IMR-90 (cell line): ENCODE measurements at regions not wholly inside any gene's neighbourhood (a gene's known extent, or its start where the extent isn't known, plus 50 kb on each side); places are given as distances from the start of the nearest gene placed in this dataset.

Experiments
- ATAC-seq: fragments of 200-7000 bp; cut with Tn5 transposase; 2 replicates; pipeline ENCODE4 v1.9.1; 2020; ENCODE audit warnings: low read depth, mild to moderate bottlenecking, moderate library complexity
- BruUV-seq: library from RNA; stranded (reverse); fragments of 400-500 nt; replicated peaks from 2 replicates; lab custom pipeline; 2021; lab: Mats Ljungman, UMichigan
- CTCF ChIA-PET: fragments of 300-600 bp; formaldehyde crosslinking; extraction: SDS; loops from one replicate; lab custom pipeline; 2021; ENCODE audit warnings: antibody characterized with exemption; lab: Yijun Ruan, JAX
- POLR2A ChIA-PET: fragments of 300-600 bp; sonication (Branson Sonifier 250); formaldehyde crosslinking; loops from one replicate; lab custom pipeline; 2022; ENCODE audit warnings: antibody characterized with exemption; ENCODE audit not compliant: unreplicated experiment; lab: Charles Lee
- DNase-seq: peaks from one replicate; pipeline ENCODE4 v3.0.0; 2013
- H2AFZ ChIP-seq: replicated peaks from 2 replicates; pipeline ENCODE3; 2013; ENCODE audit warnings: low read length, mild to moderate bottlenecking; ENCODE audit not compliant: poor library complexity
- H2AK5ac ChIP-seq: 2 replicates; pipeline ENCODE4 v1.6.1; 2013; ENCODE audit warnings: low read depth, low read length, inconsistent platforms
- H2AK9ac ChIP-seq: replicated peaks from 2 replicates; pipeline ENCODE3; 2013; ENCODE audit warnings: mild to moderate bottlenecking, low read depth, low read length, moderate library complexity; ENCODE audit not compliant: poor library complexity
- H2BK120ac ChIP-seq: 2 replicates; pipeline ENCODE4 v1.6.1; 2013; ENCODE audit warnings: low read depth, low read length, inconsistent platforms
- H2BK15ac ChIP-seq: 3 replicates; pipeline ENCODE4 v1.6.1; 2013; ENCODE audit warnings: low read depth, low read length, inconsistent platforms
- H2BK20ac ChIP-seq: 2 replicates; pipeline ENCODE4 v1.6.1; 2013; ENCODE audit warnings: low read depth, mild to moderate bottlenecking, inconsistent platforms, low read length, moderate library complexity
- H2BK5ac ChIP-seq: 2 replicates; pipeline ENCODE4 v1.6.1; 2013; ENCODE audit warnings: mild to moderate bottlenecking, low read depth, low read length, inconsistent platforms; ENCODE audit not compliant: poor library complexity, severe bottlenecking
- H3K14ac ChIP-seq: replicated peaks from 2 replicates; pipeline ENCODE4 v1.6.1; 2013; ENCODE audit warnings: low read depth, low read length, inconsistent platforms
- H3K18ac ChIP-seq: 2 replicates; pipeline ENCODE4 v1.6.1; 2013; ENCODE audit warnings: low read depth, low read length, control low read depth
- H3K23ac ChIP-seq: 2 replicates; pipeline ENCODE4 v1.6.1; 2013; ENCODE audit warnings: low read depth, low read length, inconsistent platforms
- H3K27ac ChIP-seq: 2 replicates; pipeline ENCODE4 v1.5.1; 2013; ENCODE audit warnings: mild to moderate bottlenecking, control low read depth, low read length; ENCODE audit not compliant: insufficient read depth
- H3K27me3 ChIP-seq: 2 replicates; pipeline ENCODE4 v1.6.1; 2013; ENCODE audit warnings: low read length; ENCODE audit not compliant: control insufficient read depth, insufficient read depth
- H3K36me3 ChIP-seq: 2 replicates; pipeline ENCODE4 v1.6.1; 2013; ENCODE audit warnings: low read length, mixed read lengths; ENCODE audit not compliant: control insufficient read depth, insufficient read depth
- H3K4ac ChIP-seq: 2 replicates; pipeline ENCODE4 v1.6.1; 2013; ENCODE audit warnings: low read depth, low read length, inconsistent platforms
- H3K4me1 ChIP-seq: 2 replicates; pipeline ENCODE4 v1.6.1; 2013; ENCODE audit warnings: low read length, mixed read lengths; ENCODE audit not compliant: control insufficient read depth, insufficient read depth
- H3K4me2 ChIP-seq: 2 replicates; pipeline ENCODE4 v1.6.1; 2013; ENCODE audit warnings: low read depth, mild to moderate bottlenecking, control low read depth, low read length, moderate library complexity
- H3K4me3 ChIP-seq: 2 replicates; pipeline ENCODE4 v1.5.1; 2013; ENCODE audit warnings: low read depth, mild to moderate bottlenecking, control low read depth, low read length, moderate library complexity; ENCODE audit not compliant: insufficient read depth
- H3K56ac ChIP-seq: 2 replicates; pipeline ENCODE4 v1.6.1; 2013; ENCODE audit warnings: low read length, inconsistent platforms; ENCODE audit not compliant: insufficient read depth; ENCODE audit errors: extremely low read depth
- H3K79me1 ChIP-seq, 2 experiments: 2 replicates each; pipeline ENCODE4 v1.6.1; 2013; ENCODE audit warnings: low read length in 2 of 2, inconsistent platforms in 1 of 2, low read depth in 1 of 2
- H3K9ac ChIP-seq: 2 replicates; pipeline ENCODE4 v1.6.1; 2013; ENCODE audit warnings: low read depth, low read length, control low read depth
- H3K9me1 ChIP-seq: 2 replicates; pipeline ENCODE4 v1.6.1; 2013; ENCODE audit warnings: low read length, inconsistent platforms; ENCODE audit not compliant: insufficient read depth
- H3K9me3 ChIP-seq: 2 replicates; pipeline ENCODE4 v1.6.1; 2013; ENCODE audit warnings: low read length; ENCODE audit not compliant: control insufficient read depth, insufficient read depth
- H4K20me1 ChIP-seq: 2 replicates; pipeline ENCODE4 v1.6.1; 2013; ENCODE audit warnings: low read length, inconsistent platforms; ENCODE audit not compliant: insufficient read depth
- H4K5ac ChIP-seq: 2 replicates; pipeline ENCODE4 v1.6.1; 2013; ENCODE audit warnings: mild to moderate bottlenecking, low read depth, low read length, control low read depth
- H4K8ac ChIP-seq, 2 experiments: 2 replicates each; pipeline ENCODE4 v1.6.1; 2013; ENCODE audit warnings: low read depth in 2 of 2, low read length in 2 of 2, control low read depth in 1 of 2, inconsistent platforms in 1 of 2
- H4K91ac ChIP-seq: 2 replicates; pipeline ENCODE4 v1.6.1; 2013; ENCODE audit warnings: low read depth, low read length, inconsistent platforms; ENCODE audit not compliant: insufficient read depth
- BHLHE40 ChIP-seq: fragments of 150-350 bp; IDR thresholded peaks from 2 replicates; pipeline ENCODE4 v1.6.1; 2016; ENCODE audit warnings: mild to moderate bottlenecking, low read depth, low read length
- CEBPB ChIP-seq: IDR thresholded peaks from 2 replicates; pipeline ENCODE4 v1.6.1; 2012; ENCODE audit warnings: low read depth, low read length, improper control_type of control experiment
- CHD1 ChIP-seq: IDR thresholded peaks from 2 replicates; pipeline ENCODE4 v1.6.1; 2012; ENCODE audit warnings: low read depth, low read length, improper control_type of control experiment
- POLR2A ChIP-seq: IDR thresholded peaks from 2 replicates; pipeline ENCODE4 v1.6.1; 2012; ENCODE audit warnings: mild to moderate bottlenecking, low read depth, low read length
- RAD21 ChIP-seq: IDR thresholded peaks from 2 replicates; pipeline ENCODE4 v1.6.1; 2012; ENCODE audit warnings: low read length, improper control_type of control experiment
- RCOR1 ChIP-seq: IDR thresholded peaks from 2 replicates; pipeline ENCODE4 v1.6.1; 2012; ENCODE audit warnings: mild to moderate bottlenecking, low read length, improper control_type of control experiment; ENCODE audit not compliant: insufficient replicate concordance
- RFX5 ChIP-seq: IDR thresholded peaks from 2 replicates; pipeline ENCODE4 v1.8.0; 2012; ENCODE audit warnings: low read depth, mild to moderate bottlenecking, low read length, moderate library complexity
- SMC3 ChIP-seq: fragments of 150-350 bp; IDR thresholded peaks from 2 replicates; pipeline ENCODE4 v1.6.1; 2016; ENCODE audit warnings: low read depth, mild to moderate bottlenecking, antibody characterized with exemption, low read length, moderate library complexity
- WGBS, 2 experiments: methylation state at CpG; one replicate each; pipeline versions ENCODE4 v1.1.5 to v1.1.7; 2013; ENCODE audit warnings: missing lambda C conversion rate in 2 of 2; ENCODE audit not compliant: insufficient read length in 1 of 2; ENCODE audit errors: extremely low coverage in 2 of 2; 5-methylcytosine and 5-hydroxymethylcytosine counted together
- dilution Hi-C: fragments of 300-500 bp; cut with HindIII; formaldehyde crosslinking; loops from one replicate; pipeline ENCODE4 v1.14.3; 2018; ENCODE audit warnings: low sequenced_read_pairs; ENCODE audit not compliant: unreplicated experiment
- in situ Hi-C: fragments of 300-500 bp; cut with MboI; formaldehyde crosslinking; loops from 3 replicates; pipeline ENCODE4 v1.14.3; 2019; ENCODE audit warnings: low sequenced_read_pairs, inconsistent platforms, mixed read lengths
- intact Hi-C: fragments of 100-400 bp; cut with micrococcal nuclease; formaldehyde crosslinking; loops from 2 replicates; pipeline ENCODE4 v1.10.0; 2022

- no peaks in the 10 kb centered on the region for H3K4me1 ChIP-seq
- H3K27ac ChIP-seq = no peak overlapping the region
- no peak overlapping the region for H3K4me2 ChIP-seq
- no peak overlapping the region for H2AK9ac ChIP-seq
- no peaks in the 10 kb centered on the region for H3K36me3 ChIP-seq
- no peak overlapping the region for H3K23ac ChIP-seq
- no peak overlapping the region for H2AFZ ChIP-seq
- intact Hi-C loops (no loop called here), dilution Hi-C loops (no loop called here), in situ Hi-C loops (no loop called here)
- no peak overlapping the region for H2BK20ac ChIP-seq
- H2BK120ac ChIP-seq = no peak overlapping the region
- no peak overlapping the region for H4K5ac ChIP-seq
- H2BK5ac ChIP-seq = no peak overlapping the region
- no peak overlapping the region for H3K18ac ChIP-seq
- no peak overlapping the region for H3K9ac ChIP-seq
- no peak overlapping the region for H4K91ac ChIP-seq
- no peak overlapping the region for H3K4me3 ChIP-seq
- H4K20me1 ChIP-seq = no peaks in the 10 kb centered on the region
- H4K8ac ChIP-seq = no peak overlapping the region
- ATAC-seq (no peak), DNase-seq (no peak)
- no peak overlapping the region for H2AK5ac ChIP-seq
- CTCF ChIA-PET = no interaction called here
- no peaks in the 10 kb centered on the region for H3K79me1 ChIP-seq
- H3K9me3 ChIP-seq = no peaks in the 10 kb centered on the region
- no CpG with 5 or more reads among the region's 3 CpGs for WGBS, 2 experiments
- no peak overlapping the region for H3K4ac ChIP-seq
- H3K56ac ChIP-seq = no peak overlapping the region
- H3K9me1 ChIP-seq = 0 out of 2 replicates have a peak, but pooled peaks cover 3% of the 10 kb centered on the region
- H2BK15ac ChIP-seq = no peak overlapping the region
- no peaks in the 10 kb centered on the region for H3K27me3 ChIP-seq
- H3K14ac ChIP-seq = no peak overlapping the region
- TF ChIP-seq RFX5 (no peak), RCOR1 (no peak), RAD21 (no peak), CHD1 (no peak), CEBPB (no peak), BHLHE40 (no peak), SMC3 (no peak), POLR2A (no peak)
- BruUV-seq = no TSS peak
- POLR2A ChIA-PET = no interaction called here
Observed at GRCh38 chr6:121612927-121613326, 177.5 kb downstream of the GJA1 start.
